Keratinocyte (primary cell): ENCODE measurements at regions not wholly inside any gene's neighbourhood (a gene's known extent, or its start where the extent isn't known, plus 50 kb on each side); places are given as distances from the start of the nearest gene placed in this dataset.

Experiments
- DNase-seq: peaks from one replicate; pipeline ENCODE4 v3.0.0-alpha.2; 2011; ENCODE audit warnings: low read depth, missing footprints, low spot score
- FAIRE-seq: peaks from 2 replicates; lab custom pipeline; 2011; peaks lifted over from hg19 to GRCh38; lab: Jason Lieb, UNC
- H2AFZ ChIP-seq: 2 replicates; pipeline ENCODE4 v1.6.0; 2012; ENCODE audit warnings: low read length, control low read depth, inconsistent platforms; ENCODE audit not compliant: control insufficient read depth
- H3K27ac ChIP-seq: 2 replicates; pipeline ENCODE4 v1.5.1; 2011; ENCODE audit warnings: low read length; ENCODE audit not compliant: control insufficient read depth, insufficient read depth
- H3K27me3 ChIP-seq: 3 replicates; pipeline ENCODE4 v1.6.0; 2011; ENCODE audit warnings: low read length; ENCODE audit not compliant: control insufficient read depth, insufficient read depth; ENCODE audit errors: extremely low read depth
- H3K36me3 ChIP-seq, 2 experiments: 2 replicates in 1 of 2; 3 replicates in 1 of 2; pipeline ENCODE4 v1.5.1; 2011; ENCODE audit warnings: low read length in 2 of 2, mild to moderate bottlenecking in 1 of 2; ENCODE audit not compliant: control insufficient read depth in 2 of 2, insufficient read depth in 2 of 2; ENCODE audit errors: extremely low read depth in 1 of 2
- H3K4me1 ChIP-seq: 3 replicates; pipeline ENCODE4 v1.5.1; 2011; ENCODE audit warnings: low read length; ENCODE audit not compliant: control insufficient read depth, insufficient read depth; ENCODE audit errors: extremely low read depth
- H3K4me2 ChIP-seq: 3 replicates; pipeline ENCODE4 v1.6.0; 2011; ENCODE audit warnings: low read depth, low read length; ENCODE audit not compliant: control insufficient read depth, insufficient read depth; ENCODE audit errors: extremely low read depth
- H3K4me3 ChIP-seq, 3 experiments: fragments of 200-600 bp in 1 of 3; sonication (generic) in 1 of 3; 2 replicates in 2 of 3; 3 replicates in 1 of 3; pipeline ENCODE4 v1.5.1; 2011 to 2016; ENCODE audit warnings: low read length in 3 of 3, mild to moderate bottlenecking in 3 of 3, control low read depth in 2 of 3, inconsistent platforms in 1 of 3, low read depth in 1 of 3, mixed read lengths in 1 of 3, mixed run types in 1 of 3, moderate library complexity in 1 of 3; ENCODE audit not compliant: control insufficient read depth in 2 of 3, insufficient read depth in 2 of 3; ENCODE audit errors: extremely low read depth in 1 of 3
- H3K79me2 ChIP-seq: 2 replicates; pipeline ENCODE4 v1.6.0; 2012; ENCODE audit warnings: low read length; ENCODE audit not compliant: control insufficient read depth, insufficient read depth
- H3K9ac ChIP-seq: 3 replicates; pipeline ENCODE4 v1.6.0; 2011; ENCODE audit warnings: low read length; ENCODE audit not compliant: control insufficient read depth, insufficient read depth; ENCODE audit errors: extremely low read depth
- H3K9me1 ChIP-seq: 3 replicates; pipeline ENCODE4 v1.6.0; 2011; ENCODE audit warnings: low read length; ENCODE audit not compliant: control insufficient read depth, insufficient read depth; ENCODE audit errors: extremely low read depth
- H3K9me3 ChIP-seq: 2 replicates; pipeline ENCODE4 v1.5.1; 2012; ENCODE audit warnings: low read depth, low read length; ENCODE audit not compliant: control insufficient read depth
- H4K20me1 ChIP-seq: 3 replicates; pipeline ENCODE4 v1.6.0; 2011; ENCODE audit warnings: low read length; ENCODE audit not compliant: control insufficient read depth, insufficient read depth; ENCODE audit errors: extremely low read depth
- CTCF ChIP-seq, 3 experiments: IDR thresholded peaks in 1 of 3; conservative IDR thresholded peaks in 1 of 3; optimal IDR thresholded peaks in 1 of 3; 2 replicates in 2 of 3; 3 replicates in 1 of 3; pipeline versions ENCODE3 to v1.5.1; 2011; ENCODE audit warnings: low read length in 3 of 3, mild to moderate bottlenecking in 3 of 3, moderate library complexity in 2 of 3, control low read depth in 1 of 3, inconsistent platforms in 1 of 3; ENCODE audit not compliant: insufficient read depth in 2 of 3; ENCODE audit errors: extremely low read depth in 1 of 3
- EZH2 ChIP-seq: IDR thresholded peaks from one replicate; pipeline ENCODE4 v1.6.1; 2012; ENCODE audit warnings: inconsistent platforms, mild to moderate bottlenecking, low read length, moderate library complexity
- dilution Hi-C: fragments of 300-500 bp; cut with MboI; formaldehyde crosslinking; loops from one replicate; pipeline ENCODE4 v1.7.0; 2020; ENCODE audit warnings: low sequenced_read_pairs; ENCODE audit not compliant: extremely low pct_ligation_motif_present

- no peak overlapping the region for H3K4me3 ChIP-seq
- dilution Hi-C loops: no loop called here
- no peaks in the 10 kb centered on the region for H3K9me3 ChIP-seq
- FAIRE-seq: no peak
- H3K79me2 ChIP-seq: no peaks in the 10 kb centered on the region
- H3K4me1 ChIP-seq: peaks cover 14% of the 10 kb centered on the region
- no peak for DNase-seq
- H3K4me2 ChIP-seq: no peak overlapping the region
- H3K9me1 ChIP-seq: no peaks in the 10 kb centered on the region
- H4K20me1 ChIP-seq: no peaks in the 10 kb centered on the region
- no peak overlapping the region for H3K9ac ChIP-seq
- TF ChIP-seq EZH2 (no peak), CTCF (optimal IDR thresholded peaks at IDR 0.05 in 1 of 3, IDR thresholded peaks at IDR 0.05 in 1 of 3, conservative IDR thresholded peaks at IDR 0.05 in 1 of 3; ENCODE audit: extremely low read depth in 1 of 3, insufficient read depth in 2 of 3, low read length in 3 of 3) (no peak)
- no peaks in the 10 kb centered on the region for H3K36me3 ChIP-seq
- H2AFZ ChIP-seq: no peak overlapping the region
- no peak overlapping the region for H3K27ac ChIP-seq
- no peaks in the 10 kb centered on the region for H3K27me3 ChIP-seq
Measured at GRCh38 chr21:31511258-31511657, 148.2 kb upstream of the SOD1 start.

- H3K9me1 ChIP-seq: peaks cover 1% of the 10 kb centered on the region
- peak overlapping the region; percentile 93 for H2AFZ ChIP-seq
- peak; percentile 35 for DNase-seq
- H3K4me1 ChIP-seq: peaks cover 18% of the 10 kb centered on the region
- no peaks in the 10 kb centered on the region for H3K9me3 ChIP-seq
- peak; percentile 92 for FAIRE-seq
- peak overlapping the region; percentile 77 for H3K4me2 ChIP-seq
- H3K9ac ChIP-seq: peak overlapping the region; percentile 39
- H3K36me3 ChIP-seq: no peaks in the 10 kb centered on the region
- peak overlapping the region; percentile 56 for H3K27ac ChIP-seq
- H3K4me3 ChIP-seq: peak overlapping the region; percentile 6 to 54 (median 15)
- no peaks in the 10 kb centered on the region for H4K20me1 ChIP-seq
- H3K27me3 ChIP-seq: no peaks in the 10 kb centered on the region
- H3K79me2 ChIP-seq: no peaks in the 10 kb centered on the region
- TF ChIP-seq CTCF (optimal IDR thresholded peaks at IDR 0.05 in 1 of 3, IDR thresholded peaks at IDR 0.05 in 1 of 3, conservative IDR thresholded peaks at IDR 0.05 in 1 of 3; ENCODE audit: extremely low read depth in 1 of 3, insufficient read depth in 2 of 3, low read length in 3 of 3) (peak; percentile 69 to 76 (median 71)), EZH2 (no peak)
- dilution Hi-C loops: no loop called here
Measured at GRCh38 chr21:31509194-31510017, 150.1 kb upstream of the SOD1 start.
